ENCODE measurements at regions not wholly inside any gene's neighbourhood (a gene's known extent, or its start where the extent isn't known, plus 50 kb on each side); places are given as distances from the start of the nearest gene placed in this dataset.
"Not testable (repeated sequence)": the region's sequence is repeated elsewhere in the genome, so short reads cannot be mapped to it uniquely, and the experiment has no call there.

DNA sequence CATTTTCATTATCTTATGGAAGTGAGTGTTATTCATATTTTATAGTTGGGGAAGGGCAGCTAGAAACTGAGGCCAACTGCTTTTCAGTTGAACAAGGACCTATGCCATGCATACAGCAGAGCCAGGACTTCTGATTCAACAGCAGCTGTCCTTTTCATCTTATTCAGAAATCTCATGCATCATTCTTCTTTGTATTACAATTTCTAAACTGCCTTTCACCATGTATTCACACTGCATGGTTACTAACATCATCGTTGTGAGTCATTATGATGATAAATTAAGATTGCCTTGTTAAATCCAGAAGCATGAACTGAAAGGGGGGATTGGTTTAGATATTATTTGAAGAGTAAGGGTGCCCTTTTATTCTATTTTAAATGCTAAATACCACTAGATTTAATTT is 1470.1 kb upstream of the GOT2 start:
- no peak for DNase-seq

DNA sequence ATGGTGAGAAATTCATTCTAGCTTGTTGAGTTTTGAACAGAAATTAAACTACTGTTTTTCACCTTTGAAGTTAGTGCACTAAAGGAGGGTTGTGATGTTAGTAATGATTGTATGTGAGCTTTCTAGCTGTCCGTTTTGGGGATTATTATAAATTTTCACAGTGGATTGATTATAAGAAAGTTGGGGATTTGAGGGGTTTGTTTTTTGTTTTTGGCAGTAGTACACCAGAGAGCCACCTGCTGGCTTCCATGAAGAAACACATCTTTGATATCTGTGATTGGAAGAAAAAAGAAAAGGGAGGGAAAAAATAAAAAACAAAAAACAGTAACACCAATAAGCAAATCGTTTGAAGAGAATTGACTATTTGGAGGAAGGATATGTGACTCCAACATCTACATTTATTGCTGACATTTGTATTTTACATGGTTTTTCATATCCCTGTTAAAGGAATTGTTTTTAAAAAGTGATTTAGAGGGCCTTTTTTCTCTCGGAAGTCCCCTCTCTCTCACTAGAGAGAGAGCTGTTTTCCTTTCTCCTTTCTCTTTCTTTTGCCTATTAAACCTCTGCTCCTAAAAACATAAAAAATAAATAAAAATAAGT is 1469.5 kb upstream of the GOT2 start:
- no peak for DNase-seq

DNA sequence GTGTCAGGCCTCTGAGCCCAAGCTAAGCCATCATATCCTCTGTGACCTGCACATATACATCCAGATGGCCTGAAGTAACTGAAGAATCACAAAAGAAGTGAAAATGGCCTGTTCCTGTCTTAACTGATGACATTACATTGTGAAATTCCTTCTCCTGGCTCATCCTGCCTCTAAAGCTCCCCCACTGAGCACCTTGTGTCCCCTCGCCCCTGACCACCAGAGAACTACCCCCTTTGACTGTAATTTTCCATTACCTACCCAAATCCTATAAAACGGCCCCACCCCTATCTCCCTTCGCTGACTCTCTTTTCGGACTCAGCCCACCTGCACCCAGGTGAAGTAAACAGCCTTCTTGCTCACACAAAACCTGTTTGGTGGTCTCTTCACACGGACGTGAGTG is 1466.6 kb upstream of the GOT2 start:
- not testable (repeated sequence) for DNase-seq

DNA sequence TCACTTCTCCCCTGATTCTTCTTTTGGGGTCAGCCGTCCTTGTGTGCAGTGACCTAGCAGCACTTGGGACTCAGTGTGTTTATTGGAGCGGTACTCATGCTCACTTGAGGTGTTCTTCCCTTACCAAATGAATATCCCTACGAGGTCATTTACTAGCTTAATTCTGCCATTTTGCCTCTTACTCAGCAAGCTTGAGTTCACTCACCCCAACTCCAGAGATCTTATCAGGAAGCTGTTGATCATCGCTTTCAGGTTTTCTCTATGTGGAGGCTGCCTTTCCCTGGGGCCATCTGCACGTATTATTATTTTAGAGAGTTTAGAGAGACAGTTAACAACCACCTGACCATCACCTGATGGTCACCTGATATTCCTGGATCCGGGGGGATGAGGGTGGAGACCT is 1466.0 kb upstream of the GOT2 start:
- no peak for DNase-seq

DNA sequence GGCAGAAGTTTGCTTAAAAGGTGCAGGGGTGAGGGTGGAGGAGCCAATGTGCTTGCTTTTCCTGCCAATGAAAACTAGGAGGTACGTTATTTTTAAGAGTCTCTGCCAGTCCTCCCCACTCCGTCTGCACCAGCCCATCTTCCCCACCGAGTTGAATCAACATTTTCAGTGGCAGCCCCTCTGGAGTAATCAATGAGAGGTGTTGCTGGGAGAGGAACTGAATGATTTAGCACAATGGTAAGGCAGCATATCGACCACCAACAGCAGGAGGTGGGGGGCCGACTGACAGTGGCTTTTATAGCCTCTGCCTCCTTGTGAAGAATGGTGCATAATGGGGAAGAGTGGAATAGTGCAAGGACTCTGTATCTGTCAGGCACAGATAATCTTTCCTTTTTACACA is 1465.0 kb upstream of the GOT2 start:
- DNase-seq = no peak

DNA sequence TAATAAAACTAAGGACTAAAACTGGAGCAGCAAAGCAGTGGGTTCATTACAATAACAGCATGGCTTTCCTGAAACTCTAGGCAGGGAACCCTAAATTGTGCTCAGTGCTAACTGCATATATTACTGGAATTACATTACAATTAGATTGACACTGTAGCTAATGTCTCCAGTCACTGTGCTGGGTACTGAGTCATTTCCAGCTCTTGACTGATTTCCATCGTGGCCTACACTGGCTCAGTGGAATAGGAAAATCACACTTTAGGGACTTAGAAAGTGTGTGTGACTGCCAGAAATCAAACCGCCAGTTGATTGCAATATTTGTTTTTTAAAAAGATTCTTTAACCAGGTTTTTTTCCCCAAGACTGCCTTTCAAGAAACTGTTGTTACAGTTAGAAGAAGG is 1447.4 kb upstream of the GOT2 start:
- DNase-seq = no peak

DNA sequence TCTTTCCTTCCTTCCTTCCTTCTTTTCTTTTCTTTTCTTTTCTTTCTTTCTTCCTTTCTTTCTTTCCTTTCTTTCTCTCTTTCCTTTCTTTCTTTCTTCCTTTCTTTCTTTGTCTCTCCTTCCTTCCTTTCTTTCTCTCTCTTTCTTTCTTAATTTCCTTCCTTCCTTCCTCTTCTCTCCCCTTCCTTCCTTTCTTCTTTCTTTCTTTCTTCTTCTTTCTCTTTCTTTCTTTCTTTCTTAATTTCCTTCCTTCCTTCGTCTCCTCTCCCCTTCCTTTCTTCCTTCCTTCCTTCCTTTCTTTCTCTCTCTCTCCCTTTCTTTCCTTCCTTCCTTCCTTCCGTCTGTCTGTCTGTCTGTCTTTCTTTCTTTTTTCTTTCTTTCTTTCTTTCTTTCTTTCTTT is 1446.5 kb upstream of the GOT2 start:
- no peak for DNase-seq

DNA sequence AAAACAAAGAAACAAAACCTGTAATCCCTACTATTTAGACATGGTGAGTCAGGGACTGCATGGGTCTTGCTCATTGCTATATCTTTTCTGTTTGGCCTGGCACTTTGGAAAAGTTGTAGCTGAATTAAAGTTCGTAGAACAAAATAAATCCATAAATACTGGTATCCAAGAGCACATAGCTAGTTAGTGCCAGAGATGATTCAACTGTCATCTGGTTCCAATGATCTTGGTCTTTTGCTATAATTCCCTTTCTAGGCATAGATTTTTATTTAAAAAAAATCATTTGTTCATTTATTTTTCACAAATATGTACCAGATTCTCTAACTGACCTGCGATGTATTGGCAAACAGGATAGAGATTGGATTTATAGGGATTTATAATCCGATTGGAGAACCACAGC is 1436.1 kb upstream of the GOT2 start:
- DNase-seq = no peak

DNA sequence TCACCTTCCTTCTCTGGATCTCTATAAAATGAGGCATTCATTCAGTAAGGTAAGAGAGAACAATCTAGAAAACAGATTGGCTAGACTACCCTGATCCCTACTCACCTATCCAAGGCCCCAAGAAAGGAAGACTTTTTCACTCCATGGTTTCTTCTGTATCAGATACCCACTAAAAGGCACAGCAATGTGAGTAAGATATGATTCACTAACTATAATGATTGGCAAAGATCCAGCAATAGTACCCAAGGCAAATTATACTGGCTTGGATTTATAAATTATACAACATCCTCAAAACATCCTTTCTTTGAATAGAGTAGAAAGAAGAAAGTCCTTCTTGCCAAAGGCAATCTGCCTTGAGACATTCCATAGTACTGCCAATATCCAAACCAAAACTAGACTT is 1432.0 kb upstream of the GOT2 start:
- no peak for DNase-seq

DNA sequence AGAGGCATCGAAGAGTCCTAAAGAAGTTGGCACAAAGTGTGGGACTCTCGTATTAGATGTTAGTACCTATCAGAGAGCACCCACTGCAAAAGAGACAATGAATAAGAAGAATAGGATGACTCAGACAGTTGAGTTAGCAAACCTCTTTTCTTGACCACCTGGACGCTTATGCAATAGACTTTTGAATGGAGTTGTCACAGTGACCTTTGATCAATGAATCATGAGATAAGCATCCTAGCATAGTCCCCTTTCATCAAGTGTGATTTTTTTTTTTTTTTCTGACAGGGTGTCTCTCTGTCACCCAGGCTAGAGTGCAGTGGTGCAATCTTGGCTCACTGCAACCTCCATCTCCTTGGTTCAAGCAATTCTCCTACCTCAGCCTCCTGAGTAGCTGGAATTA is 1417.9 kb upstream of the GOT2 start:
- no peak for DNase-seq

DNA sequence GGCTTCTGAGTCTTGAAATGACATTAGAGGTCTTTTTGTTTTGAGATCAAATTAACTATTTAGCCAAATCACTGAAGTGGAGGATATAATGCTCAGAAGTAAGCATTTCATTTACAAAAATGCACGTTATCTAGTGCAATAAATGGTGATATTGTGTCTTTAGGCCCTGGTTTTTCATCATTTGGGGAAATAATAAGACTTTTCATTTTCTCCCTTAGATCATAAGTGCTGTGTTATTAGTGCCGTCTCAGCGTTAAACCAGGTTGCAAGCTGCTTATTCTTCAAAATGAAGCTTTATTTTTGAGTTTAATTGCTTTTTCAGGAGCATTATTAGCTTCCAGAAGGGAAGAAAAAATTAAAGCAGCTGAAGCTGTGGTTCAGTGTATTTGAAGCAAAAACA is 1416.8 kb upstream of the GOT2 start:
- DNase-seq = no peak

DNA sequence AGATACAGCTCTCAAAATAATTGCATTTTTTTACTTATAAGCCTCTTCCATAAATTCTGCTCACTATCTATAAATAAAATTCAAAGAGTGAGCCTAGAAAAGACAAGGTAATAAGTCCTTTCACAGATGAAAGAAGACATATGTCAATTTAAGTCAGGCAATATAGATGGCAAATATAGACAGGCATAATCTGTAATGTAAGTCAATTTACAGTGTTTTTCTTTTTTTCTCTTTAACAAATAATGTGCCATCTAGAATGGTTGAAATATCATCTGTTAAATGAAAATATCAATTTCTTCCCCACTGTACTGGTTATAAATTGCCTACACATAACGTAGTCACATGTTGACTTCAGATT is 1409.2 kb upstream of the GOT2 start:
- no peak for DNase-seq

DNA sequence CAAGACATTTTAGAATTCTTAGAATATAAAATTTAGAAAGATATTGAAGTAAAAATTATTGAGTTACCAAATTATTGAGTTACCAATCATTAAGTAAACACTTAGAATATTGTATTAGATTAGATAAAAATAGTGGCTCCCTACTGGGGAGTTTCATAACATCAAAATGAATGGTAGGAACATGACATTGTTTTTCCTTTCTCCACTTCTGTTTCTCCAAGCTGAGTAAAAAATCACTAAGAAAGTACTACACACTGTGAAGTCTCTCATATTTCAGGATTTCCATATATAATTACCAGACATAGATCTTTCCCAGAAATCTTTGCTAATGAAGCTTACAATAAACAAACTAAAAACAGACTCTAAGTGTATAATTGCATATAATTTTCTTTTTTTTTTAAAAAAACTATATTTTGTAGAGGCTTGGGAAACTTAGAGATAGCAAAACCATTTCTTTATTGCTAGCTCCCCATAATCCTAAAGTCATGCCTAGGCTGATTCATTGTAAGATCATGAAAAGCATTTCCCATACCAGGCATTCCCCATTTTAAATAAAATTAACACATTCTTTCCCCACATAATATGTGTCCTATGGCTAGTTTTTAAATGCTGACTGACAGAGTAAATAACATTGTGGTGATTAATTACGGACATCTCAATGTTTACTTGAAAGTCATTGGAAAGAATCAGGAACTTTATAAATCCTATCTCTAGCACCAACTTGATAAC is 1408.7 kb upstream of the GOT2 start:
- DNase-seq = no peak

DNA sequence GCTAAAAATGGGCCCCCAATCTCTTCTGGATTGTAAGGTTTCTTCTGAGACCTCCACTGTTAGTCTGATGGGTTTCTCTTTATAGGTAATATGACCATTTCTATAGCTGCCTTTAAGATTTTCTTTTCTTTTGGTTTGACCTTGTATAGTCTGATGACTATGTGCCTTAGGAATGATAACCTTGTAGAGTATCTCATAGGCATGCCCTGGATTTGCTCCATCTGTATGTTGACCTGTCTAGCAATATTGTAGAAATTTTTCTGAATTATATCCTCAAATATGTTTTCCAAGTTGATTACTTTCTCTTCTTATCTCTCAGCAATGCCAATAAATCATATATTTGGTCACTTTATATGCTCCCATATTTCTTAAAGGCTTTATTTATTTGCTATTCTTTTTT is 1403.8 kb upstream of the GOT2 start:
- no peak for DNase-seq

DNA sequence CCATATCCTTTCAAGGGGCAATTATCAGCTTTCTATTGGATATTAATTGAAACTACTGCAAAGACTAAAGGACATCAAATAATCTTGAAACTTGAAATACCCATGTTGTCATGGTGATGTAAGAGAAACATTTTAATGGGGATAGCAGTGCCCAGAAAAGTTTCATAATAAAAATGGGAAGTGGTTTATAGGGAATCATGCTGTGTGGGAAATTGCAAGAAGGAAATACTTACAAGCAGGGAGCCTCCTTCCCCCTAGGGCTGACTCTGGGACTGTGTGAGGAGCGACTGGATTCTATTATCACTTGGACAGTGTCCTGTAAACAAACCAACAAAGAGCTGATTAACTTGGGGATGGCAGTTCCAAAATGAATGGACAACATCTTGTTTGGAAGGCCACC is 1393.1 kb upstream of the GOT2 start:
- DNase-seq = no peak

DNA sequence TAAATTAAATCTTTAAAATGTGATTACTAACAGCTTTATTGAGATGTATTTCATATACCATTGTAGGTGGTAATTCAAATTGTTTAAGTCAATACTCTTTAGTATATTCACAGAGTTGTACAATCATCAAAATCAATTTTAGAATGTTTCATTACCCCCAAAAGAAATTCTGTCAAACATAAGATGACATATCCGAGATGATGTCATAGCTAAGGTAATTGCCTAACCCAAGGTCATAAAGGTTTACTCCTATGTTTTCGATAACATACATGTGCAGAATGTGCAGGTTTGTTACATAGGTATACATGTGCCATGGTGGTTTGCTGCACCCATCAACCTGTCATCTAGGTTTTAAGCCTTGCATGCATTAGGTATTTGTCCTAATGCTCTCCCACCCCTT is 1392.0 kb upstream of the GOT2 start:
- not testable (repeated sequence) for DNase-seq

DNA sequence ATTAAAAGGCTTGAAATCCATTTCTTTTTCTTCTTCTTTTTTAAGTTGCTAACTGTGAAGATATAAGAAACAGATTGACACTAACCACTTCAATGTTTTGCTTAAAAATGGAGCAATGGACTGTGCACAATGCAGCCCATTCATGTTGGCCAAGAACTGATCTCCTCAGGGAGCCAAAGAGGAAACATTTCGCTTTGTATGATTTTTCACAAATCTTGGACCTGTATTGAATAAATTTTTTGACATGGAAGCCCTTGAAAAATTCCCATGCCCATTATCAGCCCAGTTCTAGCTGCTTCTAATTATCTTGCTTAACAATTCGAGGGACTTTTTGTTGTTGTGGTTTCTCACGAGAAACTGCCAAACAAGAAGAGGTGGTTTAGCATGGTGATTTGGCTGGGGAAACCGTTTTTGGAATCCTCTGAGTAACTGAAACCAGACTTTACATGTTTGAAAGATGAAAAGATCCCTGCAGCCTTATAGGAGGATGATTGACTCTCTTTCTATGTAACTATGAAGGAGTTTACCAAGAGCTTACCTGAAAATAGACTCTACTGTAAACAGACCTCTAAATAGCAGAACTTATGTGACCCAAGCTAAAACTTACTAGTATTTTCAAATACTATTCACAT is 1389.4 kb upstream of the GOT2 start:
- no peak for DNase-seq

DNA sequence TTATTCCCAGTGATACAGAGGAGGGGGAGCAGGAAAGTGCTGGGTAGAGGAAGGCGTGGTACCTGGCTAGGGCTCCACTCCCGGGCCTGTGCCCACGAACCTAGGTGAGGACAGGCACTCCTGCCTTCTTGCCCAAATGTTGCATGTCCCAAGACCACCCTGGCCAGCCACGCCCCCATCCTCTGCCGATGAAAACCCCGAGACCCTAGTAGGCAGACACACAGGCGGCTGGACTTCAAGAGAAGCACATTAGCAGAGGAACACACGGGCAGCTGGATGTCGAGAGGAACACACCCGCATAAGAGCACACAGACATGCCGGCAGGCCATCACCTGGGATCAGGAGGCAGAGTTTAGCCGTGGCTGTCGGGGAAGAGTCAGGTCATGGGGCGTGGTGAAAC is 1386.5 kb upstream of the GOT2 start:
- no peak for DNase-seq

DNA sequence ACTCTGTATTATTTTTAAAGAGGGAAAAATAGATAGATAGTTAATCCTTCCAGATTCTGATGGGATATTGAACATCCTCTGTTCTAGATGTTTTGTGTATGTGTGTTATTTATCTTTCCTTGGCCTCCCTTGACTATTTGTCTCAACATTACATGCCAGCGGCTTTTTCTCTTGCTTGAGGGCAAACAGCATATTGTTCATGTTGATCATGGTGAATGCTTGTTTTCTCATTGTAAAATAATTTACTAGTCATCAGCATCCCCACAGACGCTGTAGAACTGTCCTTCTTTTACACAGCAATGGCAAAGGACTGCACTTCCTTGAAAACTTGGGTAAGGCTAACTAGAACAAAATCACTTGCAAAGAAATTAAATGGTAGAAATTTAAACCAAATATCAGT is 1376.4 kb upstream of the GOT2 start:
- DNase-seq = no peak

DNA sequence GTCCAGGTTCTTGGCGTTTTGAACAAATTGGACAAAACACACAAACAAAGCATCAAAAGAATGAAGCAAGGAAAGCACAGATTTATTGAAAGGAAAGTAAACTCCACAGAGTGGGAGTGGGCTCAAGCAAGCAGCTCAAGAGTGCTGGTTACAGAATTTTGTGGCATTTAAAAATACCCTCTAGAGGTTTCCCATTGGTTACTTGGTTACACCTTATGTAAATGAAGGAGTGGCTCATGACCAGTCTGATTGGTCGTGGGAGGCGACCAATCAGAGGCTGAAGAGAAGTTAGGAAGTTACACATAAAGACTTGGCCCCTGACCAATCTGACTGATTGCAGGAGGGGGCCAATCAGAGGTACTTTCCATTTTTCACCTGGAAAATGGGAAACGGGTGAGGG is 1373.8 kb upstream of the GOT2 start:
- no peak for DNase-seq

DNA sequence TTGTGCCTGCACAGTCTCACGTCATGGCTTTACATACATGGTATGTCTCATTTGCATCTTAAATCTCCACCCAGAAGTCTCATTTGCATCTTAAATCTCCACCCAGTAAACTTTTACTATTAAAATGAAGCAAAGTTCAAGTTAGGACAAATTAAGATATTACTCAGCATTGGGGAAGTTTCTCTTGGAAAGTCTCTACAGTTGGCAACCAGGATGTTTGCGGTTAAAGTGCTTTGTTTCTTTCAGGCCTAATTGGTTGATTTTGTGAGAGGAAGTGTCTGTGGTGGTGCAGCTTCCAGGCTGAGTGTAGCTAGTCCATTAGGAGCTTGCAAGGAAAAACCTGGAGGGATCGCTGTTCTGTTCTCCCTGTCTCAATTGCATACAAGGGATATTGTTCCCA is 1373.3 kb upstream of the GOT2 start:
- DNase-seq = no peak

DNA sequence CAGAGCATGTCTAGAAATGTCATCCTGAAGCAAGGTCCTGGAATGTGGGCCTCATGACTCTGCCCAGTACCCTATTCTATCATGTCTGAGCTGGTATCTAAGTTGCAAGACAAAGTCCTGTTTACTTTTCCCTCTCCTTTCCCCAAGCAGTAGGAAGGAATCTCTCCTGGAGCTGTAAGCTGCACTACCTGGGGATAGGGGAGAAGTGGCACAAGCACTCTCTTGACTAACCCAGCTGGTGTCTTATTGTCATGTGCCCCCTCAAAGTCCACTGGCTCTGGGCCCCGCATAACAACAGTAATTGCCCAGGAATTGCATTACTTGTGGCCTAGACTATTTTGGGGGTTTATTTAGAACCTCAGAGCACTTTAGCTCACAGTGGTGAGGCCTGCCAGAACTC is 1366.3 kb upstream of the GOT2 start:
- DNase-seq = no peak

DNA sequence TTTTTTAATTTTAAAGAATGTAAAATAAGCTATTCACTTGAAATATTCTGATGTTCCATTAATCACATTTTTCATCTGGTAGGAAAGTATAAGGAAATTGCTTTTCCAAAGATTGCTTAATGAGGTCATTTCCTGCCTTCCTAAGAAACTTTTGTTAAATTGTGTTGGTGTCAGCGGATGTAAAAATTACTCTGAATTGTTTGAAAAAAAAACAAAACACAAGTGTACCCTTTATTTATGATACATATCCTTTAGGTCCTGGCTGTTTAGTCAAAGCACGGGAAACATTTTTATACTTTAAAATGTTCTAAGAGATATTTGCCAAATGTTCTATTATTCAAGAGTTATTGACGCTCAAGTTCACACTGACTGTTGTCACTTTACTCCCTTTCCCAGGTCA is 1357.4 kb upstream of the GOT2 start:
- DNase-seq = no peak

DNA sequence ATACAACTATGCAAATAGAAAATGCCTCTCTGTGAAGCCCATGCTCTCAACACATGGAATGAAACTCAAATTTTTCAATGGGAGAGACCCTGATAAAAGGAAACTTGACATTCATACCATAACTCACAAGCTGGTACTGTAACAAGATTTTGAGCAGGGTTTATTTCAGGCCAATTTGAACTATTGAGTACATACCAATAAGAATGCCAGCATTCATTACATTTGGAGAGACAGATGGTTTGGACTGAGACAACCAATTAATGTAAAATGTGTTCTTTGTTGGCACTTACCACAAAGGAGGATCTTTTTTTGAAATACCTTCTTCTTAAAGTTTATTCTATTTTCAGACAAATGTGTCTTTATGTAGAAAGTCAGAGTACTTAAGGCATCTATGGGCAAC is 1357.0 kb upstream of the GOT2 start:
- DNase-seq = no peak

DNA sequence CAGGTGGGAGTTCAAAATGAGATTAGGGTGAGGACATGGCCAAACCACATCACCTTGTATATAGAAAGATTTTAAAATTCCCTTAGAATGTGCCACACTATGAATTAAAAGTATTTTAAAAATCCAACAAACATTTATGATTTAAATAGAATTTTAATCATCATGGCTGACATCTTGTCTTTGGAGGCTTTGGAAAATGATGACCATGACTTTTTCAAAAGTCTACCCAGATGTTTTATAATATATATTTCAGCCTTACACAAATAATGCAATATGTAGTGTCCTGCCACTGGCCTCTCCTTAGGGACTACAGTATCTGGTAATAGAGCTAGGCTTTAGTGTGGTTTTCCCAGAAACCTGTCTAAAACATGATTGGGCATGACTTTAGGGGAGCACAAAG is 1353.4 kb upstream of the GOT2 start:
- DNase-seq = no peak

Measured in stimulated activated CD4-positive, alpha-beta T cell treated with anti-CD3 and anti-CD28 coated beads, Interleukin-15, amount 100 ng/mL, for 24 hours (primary cell).